ENCODE measurements at regions not wholly inside any gene's neighbourhood (a gene's known extent, or its start where the extent isn't known, plus 50 kb on each side); places are given as distances from the start of the nearest gene placed in this dataset.

- TF ChIP-seq, protein P1, sequence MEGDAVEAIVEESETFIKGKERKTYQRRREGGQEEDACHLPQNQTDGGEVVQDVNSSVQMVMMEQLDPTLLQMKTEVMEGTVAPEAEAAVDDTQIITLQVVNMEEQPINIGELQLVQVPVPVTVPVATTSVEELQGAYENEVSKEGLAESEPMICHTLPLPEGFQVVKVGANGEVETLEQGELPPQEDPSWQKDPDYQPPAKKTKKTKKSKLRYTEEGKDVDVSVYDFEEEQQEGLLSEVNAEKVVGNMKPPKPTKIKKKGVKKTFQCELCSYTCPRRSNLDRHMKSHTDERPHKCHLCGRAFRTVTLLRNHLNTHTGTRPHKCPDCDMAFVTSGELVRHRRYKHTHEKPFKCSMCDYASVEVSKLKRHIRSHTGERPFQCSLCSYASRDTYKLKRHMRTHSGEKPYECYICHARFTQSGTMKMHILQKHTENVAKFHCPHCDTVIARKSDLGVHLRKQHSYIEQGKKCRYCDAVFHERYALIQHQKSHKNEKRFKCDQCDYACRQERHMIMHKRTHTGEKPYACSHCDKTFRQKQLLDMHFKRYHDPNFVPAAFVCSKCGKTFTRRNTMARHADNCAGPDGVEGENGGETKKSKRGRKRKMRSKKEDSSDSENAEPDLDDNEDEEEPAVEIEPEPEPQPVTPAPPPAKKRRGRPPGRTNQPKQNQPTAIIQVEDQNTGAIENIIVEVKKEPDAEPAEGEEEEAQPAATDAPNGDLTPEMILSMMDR (IDR thresholded peaks at IDR 0.05) = no peak
- TF ChIP-seq REST (IDR thresholded peaks at IDR 0.05; ENCODE audit: insufficient read depth in 1 of 2, low read depth in 2 of 2, low read length in 1 of 2) = no peak
- no peak for TF ChIP-seq POLR2AphosphoS5 (IDR thresholded peaks at IDR 0.05; ENCODE audit: low read depth, low read length)
These were observed 1125.7 kb downstream of the HACE1 start for GRCh38 chr6:103734016-103734415.

Data from Panc1 (cell line).